ENCODE measurements at regions not wholly inside any gene's neighbourhood (a gene's known extent, or its start where the extent isn't known, plus 50 kb on each side); places are given as distances from the start of the nearest gene placed in this dataset.
A peak's percentile ranks its signal among the peaks of the same experiment; 100 is the strongest.

GRCh38 chr2:239485622-239486021 lies 84.8 kb upstream of the HDAC4 start:
- TF ChIP-seq, protein P1, sequence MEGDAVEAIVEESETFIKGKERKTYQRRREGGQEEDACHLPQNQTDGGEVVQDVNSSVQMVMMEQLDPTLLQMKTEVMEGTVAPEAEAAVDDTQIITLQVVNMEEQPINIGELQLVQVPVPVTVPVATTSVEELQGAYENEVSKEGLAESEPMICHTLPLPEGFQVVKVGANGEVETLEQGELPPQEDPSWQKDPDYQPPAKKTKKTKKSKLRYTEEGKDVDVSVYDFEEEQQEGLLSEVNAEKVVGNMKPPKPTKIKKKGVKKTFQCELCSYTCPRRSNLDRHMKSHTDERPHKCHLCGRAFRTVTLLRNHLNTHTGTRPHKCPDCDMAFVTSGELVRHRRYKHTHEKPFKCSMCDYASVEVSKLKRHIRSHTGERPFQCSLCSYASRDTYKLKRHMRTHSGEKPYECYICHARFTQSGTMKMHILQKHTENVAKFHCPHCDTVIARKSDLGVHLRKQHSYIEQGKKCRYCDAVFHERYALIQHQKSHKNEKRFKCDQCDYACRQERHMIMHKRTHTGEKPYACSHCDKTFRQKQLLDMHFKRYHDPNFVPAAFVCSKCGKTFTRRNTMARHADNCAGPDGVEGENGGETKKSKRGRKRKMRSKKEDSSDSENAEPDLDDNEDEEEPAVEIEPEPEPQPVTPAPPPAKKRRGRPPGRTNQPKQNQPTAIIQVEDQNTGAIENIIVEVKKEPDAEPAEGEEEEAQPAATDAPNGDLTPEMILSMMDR (IDR thresholded peaks at IDR 0.05; ENCODE audit: poor library complexity, severe bottlenecking): no peak
- H3K9me3 ChIP-seq (ENCODE audit: severe bottlenecking): no peaks in the 10 kb centered on the region
- no peaks in the 10 kb centered on the region for H3K36me3 ChIP-seq (ENCODE audit: low read depth)
- H3K27me3 ChIP-seq (ENCODE audit: insufficient read depth, poor library complexity, severe bottlenecking): peaks cover 11% of the 10 kb centered on the region
- H3K4me3 ChIP-seq (ENCODE audit: severe bottlenecking): no peak overlapping the region
- DNase-seq (ENCODE audit: low spot score) (no peak), ATAC-seq (ENCODE audit: low read depth) (no peak)
- no peak overlapping the region for H3K27ac ChIP-seq (ENCODE audit: poor library complexity, severe bottlenecking)
- no peaks in the 10 kb centered on the region for H3K4me1 ChIP-seq (ENCODE audit: insufficient read depth, poor library complexity, severe bottlenecking)

DNA sequence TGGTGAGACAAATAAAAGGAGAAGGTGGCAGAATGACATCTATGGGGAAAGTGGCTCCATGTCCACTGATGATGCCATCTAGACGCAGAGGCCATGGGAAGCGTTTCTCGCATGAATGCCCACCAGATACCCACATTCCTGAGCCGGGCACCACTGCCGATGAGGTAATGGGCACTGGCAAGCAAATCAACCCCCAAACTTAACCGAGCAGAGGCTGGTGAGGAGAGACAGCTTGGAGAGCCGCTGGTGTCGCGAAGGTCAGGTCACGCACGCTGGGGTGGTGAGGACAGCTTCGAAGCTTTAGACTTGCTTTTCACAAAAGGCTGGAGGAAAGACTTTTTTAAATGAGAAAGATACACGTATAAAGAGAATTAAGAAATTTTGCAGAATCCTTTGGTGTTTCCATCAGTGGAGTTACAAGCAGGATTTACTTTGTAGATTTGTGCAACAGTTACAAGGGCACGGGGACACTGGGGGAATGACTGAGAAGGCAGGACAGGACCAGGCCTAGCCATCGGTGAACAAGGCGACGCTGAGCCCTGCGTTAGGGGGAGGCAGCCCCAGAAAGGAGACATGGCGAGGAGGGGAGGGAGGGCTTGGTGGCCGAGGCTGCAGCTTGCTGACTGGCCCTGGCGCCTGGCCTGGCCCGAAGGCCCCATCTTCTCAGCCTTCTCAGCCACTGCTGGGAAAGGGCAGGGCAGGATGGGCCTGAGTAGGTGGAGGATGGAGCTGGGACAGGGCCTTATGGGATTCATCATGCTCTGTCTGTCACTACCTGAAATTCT lies 83.9 kb upstream of the HDAC4 start:
- Histone ChIP-seq H3K27me3 (ENCODE audit: insufficient read depth, poor library complexity, severe bottlenecking) (peaks cover 11% of the 10 kb centered on the region), H3K4me1 (ENCODE audit: insufficient read depth, poor library complexity, severe bottlenecking) (no peaks in the 10 kb centered on the region), H3K4me3 (ENCODE audit: severe bottlenecking) (no peak overlapping the region), H3K9me3 (ENCODE audit: severe bottlenecking) (no peaks in the 10 kb centered on the region), H3K27ac (ENCODE audit: poor library complexity, severe bottlenecking) (no peak overlapping the region), H3K36me3 (ENCODE audit: low read depth) (no peaks in the 10 kb centered on the region)
- TF ChIP-seq, protein P1 (IDR thresholded peaks at IDR 0.05; ENCODE audit: poor library complexity, severe bottlenecking): no peak
- ATAC-seq (ENCODE audit: low read depth) (no peak), DNase-seq (ENCODE audit: low spot score) (no peak)

- DNase-seq (ENCODE audit: low spot score) (no peak), ATAC-seq (ENCODE audit: low read depth) (peak; percentile 49; the same call in 2 of the 3 replicates)
Observed at GRCh38 chr2:239482778-239483712, 82.2 kb upstream of the HDAC4 start.

DNA sequence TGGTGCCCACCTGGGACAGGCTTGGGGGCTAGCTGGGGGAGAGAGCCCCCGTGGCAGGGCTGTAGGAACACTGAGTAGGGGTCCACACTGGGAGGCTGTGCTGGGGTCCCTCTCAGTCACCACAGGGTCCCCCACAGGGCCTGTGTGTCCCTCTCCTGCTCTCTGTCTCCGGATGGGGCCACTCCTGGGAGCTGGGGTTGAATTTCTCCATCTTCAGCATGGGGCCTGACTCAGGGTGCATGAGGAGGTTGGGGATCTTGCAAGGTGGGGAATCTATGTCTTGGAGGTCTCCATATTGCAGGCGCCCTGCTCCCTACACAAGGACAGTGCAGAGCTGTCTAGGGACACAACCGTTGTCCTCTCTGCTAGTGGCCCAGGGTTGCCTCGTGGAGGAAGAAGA lies 78.7 kb upstream of the HDAC4 start:
- TF ChIP-seq, protein P1 (IDR thresholded peaks at IDR 0.05; ENCODE audit: poor library complexity, severe bottlenecking): no peak
- no peak for ATAC-seq (ENCODE audit: low read depth)
- no peak overlapping the region for H3K27ac ChIP-seq (ENCODE audit: poor library complexity, severe bottlenecking)
- H3K9me3 ChIP-seq (ENCODE audit: severe bottlenecking): no peaks in the 10 kb centered on the region
- no peaks in the 10 kb centered on the region for H3K4me1 ChIP-seq (ENCODE audit: insufficient read depth, poor library complexity, severe bottlenecking)
- DNase-seq (ENCODE audit: low spot score): no peak
- H3K36me3 ChIP-seq (ENCODE audit: low read depth): no peaks in the 10 kb centered on the region
- H3K4me3 ChIP-seq (ENCODE audit: severe bottlenecking): no peak overlapping the region
- H3K27me3 ChIP-seq (ENCODE audit: insufficient read depth, poor library complexity, severe bottlenecking): no peaks in the 10 kb centered on the region

More at GRCh38 chr2:239482778-239483712, 82.2 kb upstream of the HDAC4 start:
- no peaks in the 10 kb centered on the region for H3K4me1 ChIP-seq (ENCODE audit: insufficient read depth, poor library complexity, severe bottlenecking)
- H3K27ac ChIP-seq (ENCODE audit: poor library complexity, severe bottlenecking): no peak overlapping the region
- no peaks in the 10 kb centered on the region for H3K9me3 ChIP-seq (ENCODE audit: severe bottlenecking)
- TF ChIP-seq, protein P1 (IDR thresholded peaks at IDR 0.05; ENCODE audit: poor library complexity, severe bottlenecking): no peak
- H3K4me3 ChIP-seq (ENCODE audit: severe bottlenecking): no peak overlapping the region
- peaks cover 2% of the 10 kb centered on the region for H3K27me3 ChIP-seq (ENCODE audit: insufficient read depth, poor library complexity, severe bottlenecking)
- H3K36me3 ChIP-seq (ENCODE audit: low read depth): no peaks in the 10 kb centered on the region
